ENCODE measurements at regions not wholly inside any gene's neighbourhood (a gene's known extent, or its start where the extent isn't known, plus 50 kb on each side); places are given as distances from the start of the nearest gene placed in this dataset.

DNA sequence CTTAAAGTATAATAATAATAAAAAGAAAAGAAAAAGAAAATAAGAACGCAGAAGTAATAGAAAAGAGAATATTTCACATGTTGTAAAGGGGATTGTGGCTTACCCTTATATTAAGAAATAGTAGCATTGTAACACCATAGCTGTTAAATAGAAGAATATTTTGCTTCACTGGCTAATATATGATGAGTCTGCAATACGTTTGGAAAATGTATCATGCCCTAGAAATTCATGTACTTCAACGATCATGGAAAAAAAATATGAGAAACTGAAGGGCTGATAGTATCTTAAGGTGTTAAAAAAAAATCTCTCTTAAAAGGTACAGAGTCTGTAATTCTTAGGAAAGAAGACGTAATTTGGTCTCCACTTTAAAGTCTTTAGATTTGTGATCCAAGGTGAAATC is 1390.5 kb upstream of the ADGRL2 start:
- TF ChIP-seq HNRNPUL1 (IDR thresholded peaks at IDR 0.05; ENCODE audit: low read depth, low read length) (no peak), HMG20B (CRISPR knock-in tag; conservative IDR thresholded peaks at IDR 0.05) (no peak), ZNF329 (CRISPR knock-in tag; IDR thresholded peaks at IDR 0.05; ENCODE audit: low read depth) (no peak), SRF (IDR thresholded peaks at IDR 0.05; ENCODE audit: low read depth, low read length) (no peak), HDAC2 (CRISPR knock-in tag; IDR thresholded peaks at IDR 0.05) (no peak)

Measured in HepG2 (cell line).